Hepatocyte (in vitro differentiated cells): ENCODE measurements at regions not wholly inside any gene's neighbourhood (a gene's known extent, or its start where the extent isn't known, plus 50 kb on each side); places are given as distances from the start of the nearest gene placed in this dataset.

Experiments used
- EZH2phosphoT487 ChIP-seq: fragments of 200-600 bp; sonication (generic); IDR thresholded peaks from one replicate; pipeline ENCODE4 v1.6.1; 2018; ENCODE audit warnings: antibody characterized with exemption, mild to moderate bottlenecking, low read depth, moderate library complexity; ENCODE audit not compliant: unreplicated experiment, severe bottlenecking
- TF ChIP-seq, protein P1 (sequence below): fragments of 200-600 bp; sonication (generic); IDR thresholded peaks from 2 replicates; pipeline ENCODE4 v1.5.1; 2016; ENCODE audit warnings: antibody characterized with exemption, mild to moderate bottlenecking; ENCODE audit not compliant: poor library complexity

DNA sequence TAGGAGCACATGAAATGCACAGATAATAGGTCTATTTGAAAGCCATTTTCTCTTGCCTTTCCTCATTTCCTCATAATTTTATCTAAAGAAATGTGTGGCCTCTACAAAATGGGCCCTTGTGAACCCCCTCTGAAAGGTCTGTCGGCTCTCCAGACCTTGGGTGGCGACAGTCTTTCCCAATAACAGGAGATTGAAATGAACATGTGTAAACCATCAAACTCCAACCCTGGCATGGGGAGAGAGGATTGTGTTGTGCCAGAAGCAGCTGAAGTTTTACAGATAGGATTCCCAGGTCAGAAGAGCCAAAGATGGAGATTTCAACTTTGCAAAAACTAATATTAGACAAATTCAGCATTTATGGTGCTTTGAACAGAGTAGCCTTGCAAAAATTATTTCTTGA, 277.1 kb upstream of the ECI2 start:
- TF ChIP-seq, protein P1, sequence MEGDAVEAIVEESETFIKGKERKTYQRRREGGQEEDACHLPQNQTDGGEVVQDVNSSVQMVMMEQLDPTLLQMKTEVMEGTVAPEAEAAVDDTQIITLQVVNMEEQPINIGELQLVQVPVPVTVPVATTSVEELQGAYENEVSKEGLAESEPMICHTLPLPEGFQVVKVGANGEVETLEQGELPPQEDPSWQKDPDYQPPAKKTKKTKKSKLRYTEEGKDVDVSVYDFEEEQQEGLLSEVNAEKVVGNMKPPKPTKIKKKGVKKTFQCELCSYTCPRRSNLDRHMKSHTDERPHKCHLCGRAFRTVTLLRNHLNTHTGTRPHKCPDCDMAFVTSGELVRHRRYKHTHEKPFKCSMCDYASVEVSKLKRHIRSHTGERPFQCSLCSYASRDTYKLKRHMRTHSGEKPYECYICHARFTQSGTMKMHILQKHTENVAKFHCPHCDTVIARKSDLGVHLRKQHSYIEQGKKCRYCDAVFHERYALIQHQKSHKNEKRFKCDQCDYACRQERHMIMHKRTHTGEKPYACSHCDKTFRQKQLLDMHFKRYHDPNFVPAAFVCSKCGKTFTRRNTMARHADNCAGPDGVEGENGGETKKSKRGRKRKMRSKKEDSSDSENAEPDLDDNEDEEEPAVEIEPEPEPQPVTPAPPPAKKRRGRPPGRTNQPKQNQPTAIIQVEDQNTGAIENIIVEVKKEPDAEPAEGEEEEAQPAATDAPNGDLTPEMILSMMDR = no peak
- TF ChIP-seq EZH2phosphoT487 = no peak
